ENCODE measurements at regions not wholly inside any gene's neighbourhood (a gene's known extent, or its start where the extent isn't known, plus 50 kb on each side); places are given as distances from the start of the nearest gene placed in this dataset.
"Not testable (repeated sequence)": the region's sequence is repeated elsewhere in the genome, so short reads cannot be mapped to it uniquely, and the experiment has no call there.

DNA sequence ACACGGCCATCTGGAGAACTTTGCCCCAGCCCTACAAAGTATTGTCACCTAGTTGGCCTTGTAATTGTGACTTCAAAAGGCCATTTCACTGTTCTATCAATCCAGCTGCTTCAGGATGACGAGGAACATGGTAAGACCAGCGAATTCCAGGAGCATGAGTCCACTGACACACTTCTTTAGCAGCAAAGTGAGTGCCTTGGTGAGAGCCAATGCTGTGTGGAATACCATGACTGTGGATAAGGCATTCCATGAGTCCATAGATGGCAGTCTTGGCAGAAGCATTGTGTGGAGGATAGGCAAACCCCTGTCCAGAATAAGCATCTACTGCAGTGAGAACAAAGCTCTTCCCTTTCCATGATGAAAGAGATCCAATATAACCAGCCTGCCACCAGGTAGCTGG is 1009.1 kb upstream of the USP15 start:
- TF ChIP-seq POLR2AphosphoS5 (IDR thresholded peaks at IDR 0.05) (no peak), EP300 (IDR thresholded peaks at IDR 0.05) (no peak), POLR2A (IDR thresholded peaks at IDR 0.05) (no peak)
- TF ChIP-seq, protein P1, sequence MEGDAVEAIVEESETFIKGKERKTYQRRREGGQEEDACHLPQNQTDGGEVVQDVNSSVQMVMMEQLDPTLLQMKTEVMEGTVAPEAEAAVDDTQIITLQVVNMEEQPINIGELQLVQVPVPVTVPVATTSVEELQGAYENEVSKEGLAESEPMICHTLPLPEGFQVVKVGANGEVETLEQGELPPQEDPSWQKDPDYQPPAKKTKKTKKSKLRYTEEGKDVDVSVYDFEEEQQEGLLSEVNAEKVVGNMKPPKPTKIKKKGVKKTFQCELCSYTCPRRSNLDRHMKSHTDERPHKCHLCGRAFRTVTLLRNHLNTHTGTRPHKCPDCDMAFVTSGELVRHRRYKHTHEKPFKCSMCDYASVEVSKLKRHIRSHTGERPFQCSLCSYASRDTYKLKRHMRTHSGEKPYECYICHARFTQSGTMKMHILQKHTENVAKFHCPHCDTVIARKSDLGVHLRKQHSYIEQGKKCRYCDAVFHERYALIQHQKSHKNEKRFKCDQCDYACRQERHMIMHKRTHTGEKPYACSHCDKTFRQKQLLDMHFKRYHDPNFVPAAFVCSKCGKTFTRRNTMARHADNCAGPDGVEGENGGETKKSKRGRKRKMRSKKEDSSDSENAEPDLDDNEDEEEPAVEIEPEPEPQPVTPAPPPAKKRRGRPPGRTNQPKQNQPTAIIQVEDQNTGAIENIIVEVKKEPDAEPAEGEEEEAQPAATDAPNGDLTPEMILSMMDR (IDR thresholded peaks at IDR 0.05): no peak
- Histone ChIP-seq H3K9me3 (no peaks in the 10 kb centered on the region), H3K4me3 (no peak overlapping the region), H3K4me1 (no peaks in the 10 kb centered on the region), H3K27me3 (no peaks in the 10 kb centered on the region), H3K27ac (no peak overlapping the region), H3K36me3 (no peaks in the 10 kb centered on the region)
- no peak for DNase-seq
- WGBS, 2 donors: 34 to 61% methylated on average over 3 of the region's 3 CpGs
- intact Hi-C loops (cut with DNase I): no loop called here

- Histone ChIP-seq H3K36me3 (no peaks in the 10 kb centered on the region), H3K27ac (no peak overlapping the region), H3K27me3 (no peaks in the 10 kb centered on the region), H3K4me3 (no peak overlapping the region), H3K4me1 (no peaks in the 10 kb centered on the region), H3K9me3 (no peaks in the 10 kb centered on the region)
- WGBS, 2 donors: 64 to 78% methylated on average over 3 of the region's 3 CpGs
- TF ChIP-seq, protein P1 (IDR thresholded peaks at IDR 0.05): no peak
- no peak for TF ChIP-seq POLR2A (IDR thresholded peaks at IDR 0.05)
- no peak for TF ChIP-seq EP300 (IDR thresholded peaks at IDR 0.05)
- no peak for TF ChIP-seq POLR2AphosphoS5 (IDR thresholded peaks at IDR 0.05)
- intact Hi-C loops (cut with DNase I): no loop called here
- DNase-seq: no peak
Measured at GRCh38 chr12:61254225-61254624, 1006.0 kb upstream of the USP15 start.

DNA sequence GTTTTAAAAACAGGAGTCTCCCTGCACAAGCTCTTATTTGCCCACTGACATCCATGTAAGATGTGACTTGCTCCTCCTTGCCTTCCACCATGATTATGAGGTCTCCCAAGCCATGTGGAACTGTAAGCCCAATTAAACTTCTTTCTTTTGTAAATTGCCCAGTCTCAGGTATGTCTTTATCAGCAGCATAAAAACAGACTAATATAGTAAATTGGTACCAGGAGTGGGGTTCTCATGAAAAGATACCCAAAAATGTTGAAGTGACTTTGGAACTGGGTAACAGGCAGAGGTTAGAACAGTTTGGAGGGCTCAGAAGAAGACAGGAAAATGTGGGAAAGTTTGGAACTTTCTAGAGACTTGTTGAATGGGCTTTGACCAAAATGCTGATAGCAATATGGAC is 995.9 kb upstream of the USP15 start:
- H3K36me3 ChIP-seq; H3K9me3 ChIP-seq; DNase-seq; intact Hi-C loops (cut with DNase I); H3K27ac ChIP-seq; H3K27me3 ChIP-seq; H3K4me1 ChIP-seq; H3K4me3 ChIP-seq: not testable (repeated sequence)

DNA sequence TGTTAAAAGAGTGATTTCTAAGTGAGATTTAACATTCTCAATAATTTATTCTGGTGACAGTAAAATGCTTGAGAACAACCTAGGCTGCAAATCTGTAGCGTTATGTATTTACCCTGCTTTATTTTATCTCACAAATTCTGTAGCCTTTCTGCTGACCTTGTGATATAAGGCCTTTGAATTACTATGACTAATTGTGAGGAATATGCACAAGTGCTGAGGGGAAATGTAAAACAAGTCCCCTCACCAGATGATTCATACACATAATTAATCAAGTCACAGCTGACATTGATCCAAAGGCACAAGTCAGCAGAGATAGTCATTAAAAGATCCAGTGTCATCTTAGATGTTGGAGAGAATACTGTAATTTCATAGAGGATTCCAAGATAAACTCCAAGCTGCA is 992.7 kb upstream of the USP15 start:
- 85 to 89% methylated on average over 1 of the region's 1 CpG for WGBS, 2 donors
- TF ChIP-seq EP300 (IDR thresholded peaks at IDR 0.05) (no peak), POLR2AphosphoS5 (IDR thresholded peaks at IDR 0.05) (no peak), POLR2A (IDR thresholded peaks at IDR 0.05) (no peak)
- TF ChIP-seq, protein P1 (IDR thresholded peaks at IDR 0.05): no peak

GRCh38 chr12:61272441-61272840 is 987.8 kb upstream of the USP15 start:
- Histone ChIP-seq H3K36me3 (no peaks in the 10 kb centered on the region), H3K9me3 (no peaks in the 10 kb centered on the region), H3K27ac (no peak overlapping the region), H3K27me3 (no peaks in the 10 kb centered on the region), H3K4me1 (no peaks in the 10 kb centered on the region), H3K4me3 (no peak overlapping the region)
- TF ChIP-seq POLR2AphosphoS5 (IDR thresholded peaks at IDR 0.05) (no peak), POLR2A (IDR thresholded peaks at IDR 0.05) (no peak), EP300 (IDR thresholded peaks at IDR 0.05) (no peak)
- TF ChIP-seq, protein P1 (IDR thresholded peaks at IDR 0.05): no peak
- intact Hi-C loops (cut with DNase I): no loop called here
- no peak for DNase-seq

More for the DNA sequence above, 992.7 kb upstream of the USP15 start:
- DNase-seq: no peak
- intact Hi-C loops (cut with DNase I): no loop called here
- Histone ChIP-seq H3K36me3 (no peaks in the 10 kb centered on the region), H3K27ac (no peak overlapping the region), H3K9me3 (peaks cover 0 to 4% (median 1%) of the 10 kb centered on the region in 4 donors), H3K4me3 (no peak overlapping the region), H3K4me1 (no peaks in the 10 kb centered on the region), H3K27me3 (no peaks in the 10 kb centered on the region)

Data from sigmoid colon (tissue), 6 donors.